Osteocyte (in vitro differentiated cells): ENCODE measurements at regions not wholly inside any gene's neighbourhood (a gene's known extent, or its start where the extent isn't known, plus 50 kb on each side); places are given as distances from the start of the nearest gene placed in this dataset.

Experiments used
- DNase-seq: peaks from one replicate; pipeline ENCODE4 v3.0.0; 2021; ENCODE audit warnings: mixed read lengths; ENCODE audit not compliant: unreplicated experiment; ENCODE audit errors: extremely low spot score
- H3K27ac Mint-ChIP-seq: one replicate; pipeline ENCODE4 v1.8.0; 2021; ENCODE audit warnings: mild to moderate bottlenecking, mixed read lengths; ENCODE audit not compliant: unreplicated experiment
- H3K27me3 Mint-ChIP-seq: one replicate; pipeline ENCODE4 v1.8.0; 2021; ENCODE audit warnings: mixed read lengths; ENCODE audit not compliant: unreplicated experiment
- H3K36me3 Mint-ChIP-seq: one replicate; pipeline ENCODE4 v1.8.0; 2021; ENCODE audit warnings: mixed read lengths; ENCODE audit not compliant: unreplicated experiment
- H3K4me1 Mint-ChIP-seq: one replicate; pipeline ENCODE4 v1.8.0; 2021; ENCODE audit warnings: mixed read lengths; ENCODE audit not compliant: unreplicated experiment
- H3K4me3 Mint-ChIP-seq: one replicate; pipeline ENCODE4 v1.8.0; 2021; ENCODE audit warnings: mild to moderate bottlenecking, moderate library complexity, mixed read lengths; ENCODE audit not compliant: unreplicated experiment
- H3K9me3 Mint-ChIP-seq: one replicate; pipeline ENCODE4 v1.8.0; 2021; ENCODE audit warnings: mixed read lengths; ENCODE audit not compliant: unreplicated experiment
- TF ChIP-seq, protein P1 (sequence below): fragments of 200-600 bp; sonication (generic); IDR thresholded peaks from 2 replicates; pipeline ENCODE4 v1.5.0; 2021; ENCODE audit warnings: antibody characterized with exemption, mild to moderate bottlenecking, moderate library complexity

DNA sequence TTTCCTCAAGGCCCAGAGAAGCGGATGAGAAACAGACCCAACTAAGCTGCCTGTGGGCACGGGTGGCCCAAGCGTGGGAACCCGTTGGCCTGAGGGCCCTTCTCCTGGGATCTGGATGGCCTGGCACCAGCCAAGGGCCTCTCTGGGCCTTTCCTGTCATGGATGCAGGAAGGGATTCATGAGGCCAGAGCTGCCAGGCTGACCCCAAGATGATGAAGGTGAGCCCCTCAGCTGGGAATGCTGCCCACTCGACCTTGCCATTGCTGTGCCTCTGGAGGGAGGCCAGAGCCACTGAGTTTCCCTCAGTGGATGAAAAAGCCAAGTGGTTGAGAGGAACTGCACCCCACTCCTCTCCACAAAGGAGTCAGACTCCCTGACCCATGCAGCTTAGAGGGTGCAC is 171.2 kb downstream of the VEGFA start:
- Mint-ChIP-seq H3K27me3 (peaks cover 15% of the 10 kb centered on the region), H3K9me3 (peaks cover 9% of the 10 kb centered on the region), H3K4me3 (no peak overlapping the region), H3K4me1 (no peaks in the 10 kb centered on the region), H3K36me3 (no peaks in the 10 kb centered on the region), H3K27ac (no peak overlapping the region)
- TF ChIP-seq, protein P1, sequence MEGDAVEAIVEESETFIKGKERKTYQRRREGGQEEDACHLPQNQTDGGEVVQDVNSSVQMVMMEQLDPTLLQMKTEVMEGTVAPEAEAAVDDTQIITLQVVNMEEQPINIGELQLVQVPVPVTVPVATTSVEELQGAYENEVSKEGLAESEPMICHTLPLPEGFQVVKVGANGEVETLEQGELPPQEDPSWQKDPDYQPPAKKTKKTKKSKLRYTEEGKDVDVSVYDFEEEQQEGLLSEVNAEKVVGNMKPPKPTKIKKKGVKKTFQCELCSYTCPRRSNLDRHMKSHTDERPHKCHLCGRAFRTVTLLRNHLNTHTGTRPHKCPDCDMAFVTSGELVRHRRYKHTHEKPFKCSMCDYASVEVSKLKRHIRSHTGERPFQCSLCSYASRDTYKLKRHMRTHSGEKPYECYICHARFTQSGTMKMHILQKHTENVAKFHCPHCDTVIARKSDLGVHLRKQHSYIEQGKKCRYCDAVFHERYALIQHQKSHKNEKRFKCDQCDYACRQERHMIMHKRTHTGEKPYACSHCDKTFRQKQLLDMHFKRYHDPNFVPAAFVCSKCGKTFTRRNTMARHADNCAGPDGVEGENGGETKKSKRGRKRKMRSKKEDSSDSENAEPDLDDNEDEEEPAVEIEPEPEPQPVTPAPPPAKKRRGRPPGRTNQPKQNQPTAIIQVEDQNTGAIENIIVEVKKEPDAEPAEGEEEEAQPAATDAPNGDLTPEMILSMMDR: no peak
- peak; percentile 72 for DNase-seq

GRCh38 chr6:43940393-43941087 is 170.5 kb downstream of the VEGFA start:
- Mint-ChIP-seq H3K4me3 (no peak overlapping the region), H3K36me3 (no peaks in the 10 kb centered on the region), H3K27ac (no peak overlapping the region), H3K27me3 (peaks cover 19% of the 10 kb centered on the region), H3K4me1 (no peaks in the 10 kb centered on the region), H3K9me3 (peaks cover 9% of the 10 kb centered on the region)
- peak; percentile 81 for DNase-seq
- TF ChIP-seq, protein P1: no peak

DNA sequence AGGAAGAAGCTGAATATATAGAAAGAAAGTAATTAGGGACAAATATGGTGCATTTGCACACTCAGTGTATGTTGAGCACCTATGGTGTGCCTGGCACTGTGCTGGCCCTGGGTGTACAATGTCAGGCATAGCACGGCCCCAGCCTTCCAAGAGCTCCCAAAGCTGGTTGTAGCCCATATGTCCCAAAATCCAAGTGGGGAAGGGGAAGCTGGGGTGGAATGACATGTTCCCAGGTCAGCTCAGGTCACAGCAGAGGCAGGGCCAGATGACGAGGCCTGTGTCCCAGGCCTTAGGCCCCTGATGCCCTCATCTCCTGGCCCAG is 170.0 kb downstream of the VEGFA start:
- no peaks in the 10 kb centered on the region for H3K4me1 Mint-ChIP-seq

DNA sequence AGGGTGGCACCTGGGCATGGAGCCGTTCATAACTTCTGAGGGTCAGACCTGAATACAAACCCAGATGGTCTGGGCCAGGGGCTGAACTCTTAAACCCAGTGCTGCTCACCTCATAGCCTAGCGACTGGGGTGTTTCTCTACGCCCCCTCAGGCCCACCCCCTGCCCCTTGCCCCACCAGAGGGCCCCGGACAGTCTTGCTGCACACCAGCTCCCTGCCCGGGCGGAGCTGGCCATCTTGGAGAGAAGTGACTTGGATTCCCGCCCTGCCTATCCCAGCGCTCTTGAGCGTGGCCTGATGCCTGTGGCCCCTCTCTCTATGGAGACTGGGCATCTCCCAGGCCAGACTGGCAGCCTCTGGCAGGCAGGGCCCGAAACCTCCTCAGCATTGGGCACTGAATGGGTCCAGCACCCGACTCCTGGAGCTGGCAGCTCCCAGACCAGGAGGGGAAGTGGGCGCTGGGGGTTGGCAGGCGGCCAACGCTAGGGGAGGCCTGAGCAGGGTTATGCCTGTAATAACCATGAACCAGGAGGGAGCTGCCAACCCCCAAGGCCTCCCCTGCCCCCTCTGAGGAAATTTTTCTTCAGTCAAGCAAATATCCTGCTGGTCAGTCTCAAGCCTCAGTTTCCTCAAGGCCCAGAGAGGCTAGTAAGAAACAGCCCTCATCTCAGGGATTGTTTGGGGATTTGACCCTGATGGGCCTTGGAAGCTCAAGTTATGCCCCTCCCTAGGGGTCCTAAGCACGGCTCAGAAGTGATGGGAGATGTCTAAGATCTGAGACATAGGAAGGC is 169.5 kb downstream of the VEGFA start:
- Mint-ChIP-seq H3K36me3 (no peaks in the 10 kb centered on the region), H3K27me3 (peaks cover 19% of the 10 kb centered on the region), H3K4me1 (no peaks in the 10 kb centered on the region), H3K9me3 (no peaks in the 10 kb centered on the region), H3K4me3 (no peak overlapping the region), H3K27ac (no peak overlapping the region)
- DNase-seq: peak; percentile 79
- TF ChIP-seq, protein P1: no peak

More for the DNA sequence above, 170.0 kb downstream of the VEGFA start:
- TF ChIP-seq, protein P1: no peak
- peak; percentile 46 for DNase-seq
- H3K4me3 Mint-ChIP-seq: no peak overlapping the region
- peaks cover 5% of the 10 kb centered on the region for H3K9me3 Mint-ChIP-seq
- H3K27ac Mint-ChIP-seq: no peak overlapping the region
- no peaks in the 10 kb centered on the region for H3K36me3 Mint-ChIP-seq
- peaks cover 19% of the 10 kb centered on the region for H3K27me3 Mint-ChIP-seq
